Neural crest cell (in vitro differentiated cells): ENCODE measurements at regions not wholly inside any gene's neighbourhood (a gene's known extent, or its start where the extent isn't known, plus 50 kb on each side); places are given as distances from the start of the nearest gene placed in this dataset.

Experiments used
- DNase-seq: peaks from one replicate; pipeline ENCODE4 v3.0.0; 2021; ENCODE audit warnings: low read depth, mixed read lengths, low spot score
- H3K27ac Mint-ChIP-seq: one replicate; pipeline ENCODE4 v1.8.0; 2021; ENCODE audit warnings: mild to moderate bottlenecking, mixed read lengths; ENCODE audit not compliant: unreplicated experiment
- H3K27me3 Mint-ChIP-seq: 2 replicates; pipeline ENCODE4 v1.8.0; 2021; ENCODE audit warnings: low read depth, mild to moderate bottlenecking, mixed read lengths
- H3K36me3 Mint-ChIP-seq: 2 replicates; pipeline ENCODE4 v1.8.0; 2021; ENCODE audit warnings: low read depth, mild to moderate bottlenecking, mixed read lengths
- H3K4me1 Mint-ChIP-seq: 2 replicates; pipeline ENCODE4 v1.8.0; 2021; ENCODE audit warnings: mixed read lengths
- H3K4me3 Mint-ChIP-seq: one replicate; pipeline ENCODE4 v1.8.0; 2021; ENCODE audit warnings: mild to moderate bottlenecking, mixed read lengths
- H3K9me3 Mint-ChIP-seq: 2 replicates; pipeline ENCODE4 v1.8.0; 2021; ENCODE audit warnings: mixed read lengths
- TF ChIP-seq, protein P1 (sequence below): fragments of 200-600 bp; sonication (generic); conservative IDR thresholded peaks from 2 replicates; pipeline ENCODE4 v1.5.0; 2021; ENCODE audit warnings: antibody characterized with exemption, mild to moderate bottlenecking

DNA sequence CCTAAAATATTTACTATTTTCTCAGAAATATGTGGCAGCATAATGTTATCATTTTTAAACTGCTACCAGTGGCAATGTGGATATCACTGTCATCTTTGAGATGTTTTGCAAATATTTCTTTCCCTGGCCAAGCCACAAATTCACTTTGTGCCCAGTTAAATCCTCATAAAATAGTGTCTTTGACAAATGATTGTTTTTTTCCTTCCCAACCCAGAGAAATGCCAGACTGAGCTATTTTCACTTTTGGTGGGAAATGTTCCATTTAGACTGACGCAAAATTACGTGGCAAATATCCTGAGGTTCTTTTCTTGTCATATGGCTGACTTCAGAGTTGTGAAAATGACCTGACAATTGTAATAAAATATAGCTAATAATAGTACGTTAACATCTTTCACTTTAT lies 807.0 kb upstream of the SOX9 start:
- H3K36me3 Mint-ChIP-seq = peaks cover 3% of the 10 kb centered on the region
- no peak for DNase-seq
- H3K9me3 Mint-ChIP-seq = peaks cover 8% of the 10 kb centered on the region
- TF ChIP-seq, protein P1, sequence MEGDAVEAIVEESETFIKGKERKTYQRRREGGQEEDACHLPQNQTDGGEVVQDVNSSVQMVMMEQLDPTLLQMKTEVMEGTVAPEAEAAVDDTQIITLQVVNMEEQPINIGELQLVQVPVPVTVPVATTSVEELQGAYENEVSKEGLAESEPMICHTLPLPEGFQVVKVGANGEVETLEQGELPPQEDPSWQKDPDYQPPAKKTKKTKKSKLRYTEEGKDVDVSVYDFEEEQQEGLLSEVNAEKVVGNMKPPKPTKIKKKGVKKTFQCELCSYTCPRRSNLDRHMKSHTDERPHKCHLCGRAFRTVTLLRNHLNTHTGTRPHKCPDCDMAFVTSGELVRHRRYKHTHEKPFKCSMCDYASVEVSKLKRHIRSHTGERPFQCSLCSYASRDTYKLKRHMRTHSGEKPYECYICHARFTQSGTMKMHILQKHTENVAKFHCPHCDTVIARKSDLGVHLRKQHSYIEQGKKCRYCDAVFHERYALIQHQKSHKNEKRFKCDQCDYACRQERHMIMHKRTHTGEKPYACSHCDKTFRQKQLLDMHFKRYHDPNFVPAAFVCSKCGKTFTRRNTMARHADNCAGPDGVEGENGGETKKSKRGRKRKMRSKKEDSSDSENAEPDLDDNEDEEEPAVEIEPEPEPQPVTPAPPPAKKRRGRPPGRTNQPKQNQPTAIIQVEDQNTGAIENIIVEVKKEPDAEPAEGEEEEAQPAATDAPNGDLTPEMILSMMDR = no peak
- no peaks in the 10 kb centered on the region for H3K4me1 Mint-ChIP-seq
- no peak overlapping the region for H3K27ac Mint-ChIP-seq
- H3K27me3 Mint-ChIP-seq = no peaks in the 10 kb centered on the region
- no peak overlapping the region for H3K4me3 Mint-ChIP-seq

DNA sequence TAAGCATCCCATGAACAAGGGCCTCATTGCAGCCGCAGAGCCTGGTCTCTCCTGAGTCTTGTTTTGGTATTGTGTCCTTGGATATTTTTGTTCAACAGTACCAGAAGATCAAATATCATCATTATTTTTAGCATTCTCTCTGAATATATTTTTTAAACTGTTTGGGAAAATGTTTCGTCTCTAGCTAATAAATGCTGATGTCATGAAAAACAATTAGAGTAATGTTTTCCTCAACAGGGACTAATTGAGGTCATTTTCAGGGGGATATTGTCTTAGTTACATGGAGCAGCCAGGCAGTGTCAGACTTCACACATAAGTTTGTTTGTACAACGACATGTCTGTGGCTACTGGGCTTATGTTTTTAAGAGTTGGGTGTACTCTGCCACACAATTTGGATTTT lies 805.3 kb upstream of the SOX9 start:
- DNase-seq = no peak
- no peaks in the 10 kb centered on the region for H3K9me3 Mint-ChIP-seq
- no peaks in the 10 kb centered on the region for H3K4me1 Mint-ChIP-seq
- TF ChIP-seq, protein P1 = no peak
- H3K27ac Mint-ChIP-seq = no peak overlapping the region
- no peaks in the 10 kb centered on the region for H3K36me3 Mint-ChIP-seq
- H3K4me3 Mint-ChIP-seq = no peak overlapping the region
- H3K27me3 Mint-ChIP-seq = no peaks in the 10 kb centered on the region

DNA sequence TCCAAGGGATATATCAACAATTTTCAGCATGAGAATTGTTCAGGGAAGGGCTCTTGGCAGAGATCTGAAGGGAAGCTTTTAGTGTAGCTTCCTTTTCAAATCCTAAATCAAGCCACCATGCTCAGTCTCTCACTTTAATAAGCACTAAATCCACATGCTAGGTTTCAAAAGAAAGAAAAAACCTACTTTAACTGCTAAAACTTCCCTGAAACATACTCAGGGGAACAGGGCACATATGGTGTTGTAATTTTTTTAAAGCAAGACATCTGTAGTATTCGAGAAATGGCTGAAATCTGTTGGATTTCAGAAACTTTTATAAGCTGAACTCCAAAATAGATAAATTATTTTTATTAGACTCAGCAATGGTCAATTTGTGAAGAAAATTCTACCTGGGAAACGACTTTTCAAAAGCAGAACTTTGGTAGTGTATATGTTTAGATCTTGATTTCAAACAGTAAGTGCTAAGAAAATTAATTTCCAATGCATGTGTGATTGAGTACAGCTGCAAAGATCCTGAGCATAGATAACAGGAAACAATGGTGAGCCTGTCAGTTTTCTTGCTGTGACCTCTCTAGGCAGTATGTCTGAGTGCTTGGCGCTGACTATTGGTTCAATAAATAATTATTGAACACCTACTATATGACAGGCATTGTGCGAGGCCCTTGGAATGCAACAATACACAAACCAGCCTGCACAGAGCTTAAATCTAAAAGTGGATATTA lies 804.5 kb upstream of the SOX9 start:
- H3K9me3 Mint-ChIP-seq = no peaks in the 10 kb centered on the region
- no peak for DNase-seq
- H3K4me3 Mint-ChIP-seq = no peak overlapping the region
- H3K4me1 Mint-ChIP-seq = no peaks in the 10 kb centered on the region
- H3K27ac Mint-ChIP-seq = no peak overlapping the region
- H3K27me3 Mint-ChIP-seq = no peaks in the 10 kb centered on the region
- TF ChIP-seq, protein P1 = no peak
- no peaks in the 10 kb centered on the region for H3K36me3 Mint-ChIP-seq

DNA sequence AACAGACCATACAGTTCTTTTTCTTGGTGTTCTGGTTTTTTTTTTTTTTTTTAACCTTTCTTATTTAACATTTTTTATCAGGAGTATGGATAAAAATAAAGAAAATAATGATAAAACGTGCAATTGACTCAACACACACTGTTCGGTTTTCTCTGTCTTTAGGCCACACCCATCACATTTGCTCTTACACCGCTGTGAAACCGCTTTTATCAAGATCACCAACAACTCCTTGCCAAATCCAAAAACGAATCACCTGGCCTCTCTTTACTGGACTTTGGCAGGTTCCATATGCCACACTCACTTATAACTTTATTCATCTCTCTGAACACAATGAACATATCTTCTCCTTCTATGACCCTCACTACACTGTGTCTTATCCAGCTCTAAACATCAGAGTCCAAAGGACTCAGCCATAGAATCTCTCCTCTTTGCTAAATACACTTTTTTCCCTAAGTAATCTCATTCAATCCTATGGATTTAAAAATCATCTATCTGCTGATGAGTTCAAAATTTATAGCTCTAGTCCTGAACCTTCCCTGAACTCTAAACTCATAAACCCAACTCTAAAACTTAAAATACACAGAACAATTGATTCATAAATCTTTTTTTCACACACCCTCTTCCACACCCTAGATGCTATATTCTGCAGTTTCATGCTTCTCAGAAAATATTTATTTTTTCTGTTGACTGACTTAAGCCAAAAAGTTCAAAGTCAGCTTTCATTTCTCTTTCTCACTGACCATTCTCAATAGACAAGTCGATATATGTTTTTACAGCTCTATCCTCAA lies 800.6 kb upstream of the SOX9 start:
- TF ChIP-seq, protein P1 = no peak
- Mint-ChIP-seq H3K27ac (no peak overlapping the region), H3K4me1 (no peaks in the 10 kb centered on the region), H3K9me3 (peaks cover 2% of the 10 kb centered on the region), H3K4me3 (no peak overlapping the region), H3K27me3 (no peaks in the 10 kb centered on the region), H3K36me3 (no peaks in the 10 kb centered on the region)
- DNase-seq = no peak

DNA sequence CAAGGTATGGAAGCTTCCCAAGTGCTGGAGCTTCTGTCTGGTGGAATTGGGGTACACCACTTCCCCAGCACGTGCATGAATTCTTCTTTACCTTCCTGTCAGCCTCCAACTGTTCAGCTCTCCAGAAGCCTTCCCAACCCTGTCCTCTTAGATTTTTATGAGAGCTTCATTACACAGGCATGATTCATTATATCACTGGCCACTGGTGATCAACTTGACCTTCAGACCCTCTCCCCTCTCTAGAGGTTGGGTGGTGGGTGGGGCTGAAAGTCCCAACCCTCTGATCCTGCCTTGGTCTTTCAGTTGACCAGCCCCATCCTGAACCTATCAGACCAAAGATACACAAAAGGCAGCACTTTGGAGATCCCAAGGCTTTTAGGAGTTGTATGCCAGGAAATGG lies 795.7 kb upstream of the SOX9 start:
- TF ChIP-seq, protein P1 = no peak
- no peak for DNase-seq
- Mint-ChIP-seq H3K9me3 (peaks cover 5% of the 10 kb centered on the region), H3K36me3 (no peaks in the 10 kb centered on the region), H3K27ac (peak overlapping the region; percentile 44), H3K27me3 (no peaks in the 10 kb centered on the region), H3K4me3 (no peak overlapping the region), H3K4me1 (no peaks in the 10 kb centered on the region)
